Hepatocyte (in vitro differentiated cells): ENCODE measurements at regions not wholly inside any gene's neighbourhood (a gene's known extent, or its start where the extent isn't known, plus 50 kb on each side); places are given as distances from the start of the nearest gene placed in this dataset.

Experiments used
- DNase-seq: peaks from one replicate; pipeline ENCODE4 v3.0.0-alpha.2; 2016; ENCODE audit warnings: low spot score
- H2AFZ ChIP-seq: fragments of 200-600 bp; sonication (generic); 2 replicates; pipeline ENCODE4 v1.6.0; 2016; ENCODE audit warnings: antibody characterized with exemption, mild to moderate bottlenecking
- H3K27ac ChIP-seq: fragments of 200-600 bp; sonication (generic); 2 replicates; pipeline ENCODE4 v1.5.1; 2016; ENCODE audit warnings: mild to moderate bottlenecking
- H3K27me3 ChIP-seq: fragments of 200-600 bp; sonication (generic); 2 replicates; pipeline ENCODE4 v1.6.1; 2016
- H3K36me3 ChIP-seq: fragments of 200-600 bp; sonication (generic); replicated peaks from 2 replicates; pipeline ENCODE4 v1.5.1; 2016; ENCODE audit warnings: low read depth; ENCODE audit not compliant: insufficient read depth
- H3K4me1 ChIP-seq: fragments of 200-600 bp; sonication (generic); 2 replicates; pipeline ENCODE4 v1.5.1; 2016; ENCODE audit warnings: mild to moderate bottlenecking, moderate library complexity; ENCODE audit not compliant: insufficient read depth
- H3K4me2 ChIP-seq: fragments of 200-600 bp; sonication (generic); 2 replicates; pipeline ENCODE4 v1.6.0; 2016
- H3K4me3 ChIP-seq: fragments of 200-600 bp; sonication (generic); 2 replicates; pipeline ENCODE4 v1.5.1; 2016; ENCODE audit warnings: mild to moderate bottlenecking
- H3K79me2 ChIP-seq: fragments of 200-600 bp; sonication (generic); 2 replicates; pipeline ENCODE4 v1.6.0; 2017; ENCODE audit warnings: mild to moderate bottlenecking
- H3K9me2 ChIP-seq: fragments of 200-600 bp; sonication (generic); replicated peaks from 2 replicates; pipeline ENCODE4 v1.6.0; 2017; ENCODE audit warnings: mild to moderate bottlenecking; ENCODE audit not compliant: insufficient read depth
- H3K9me3 ChIP-seq: fragments of 200-600 bp; sonication (generic); 2 replicates; pipeline ENCODE4 v1.5.1; 2016; ENCODE audit warnings: low read depth, mild to moderate bottlenecking
- H4K20me1 ChIP-seq: fragments of 200-600 bp; sonication (generic); 2 replicates; pipeline ENCODE4 v1.6.0; 2016; ENCODE audit warnings: mild to moderate bottlenecking; ENCODE audit not compliant: insufficient read depth, poor library complexity, severe bottlenecking
- EZH2 ChIP-seq: fragments of 200-600 bp; sonication (generic); IDR thresholded peaks from 2 replicates; pipeline ENCODE4 v1.6.1; 2016; ENCODE audit warnings: antibody characterized with exemption, mild to moderate bottlenecking, borderline replicate concordance
- EZH2phosphoT487 ChIP-seq: fragments of 200-600 bp; sonication (generic); IDR thresholded peaks from one replicate; pipeline ENCODE4 v1.6.1; 2018; ENCODE audit warnings: antibody characterized with exemption, mild to moderate bottlenecking, low read depth, moderate library complexity; ENCODE audit not compliant: unreplicated experiment, severe bottlenecking
- WGBS: methylation state at CpG from one replicate; pipeline ENCODE4 v1.1.6; 2016; ENCODE audit warnings: low lambda C conversion rate; ENCODE audit errors: missing lambda C conversion rate; 5-methylcytosine and 5-hydroxymethylcytosine counted together
- TF ChIP-seq, protein P1 (sequence below): fragments of 200-600 bp; sonication (generic); IDR thresholded peaks from 2 replicates; pipeline ENCODE4 v1.5.1; 2016; ENCODE audit warnings: antibody characterized with exemption, mild to moderate bottlenecking; ENCODE audit not compliant: poor library complexity

DNA sequence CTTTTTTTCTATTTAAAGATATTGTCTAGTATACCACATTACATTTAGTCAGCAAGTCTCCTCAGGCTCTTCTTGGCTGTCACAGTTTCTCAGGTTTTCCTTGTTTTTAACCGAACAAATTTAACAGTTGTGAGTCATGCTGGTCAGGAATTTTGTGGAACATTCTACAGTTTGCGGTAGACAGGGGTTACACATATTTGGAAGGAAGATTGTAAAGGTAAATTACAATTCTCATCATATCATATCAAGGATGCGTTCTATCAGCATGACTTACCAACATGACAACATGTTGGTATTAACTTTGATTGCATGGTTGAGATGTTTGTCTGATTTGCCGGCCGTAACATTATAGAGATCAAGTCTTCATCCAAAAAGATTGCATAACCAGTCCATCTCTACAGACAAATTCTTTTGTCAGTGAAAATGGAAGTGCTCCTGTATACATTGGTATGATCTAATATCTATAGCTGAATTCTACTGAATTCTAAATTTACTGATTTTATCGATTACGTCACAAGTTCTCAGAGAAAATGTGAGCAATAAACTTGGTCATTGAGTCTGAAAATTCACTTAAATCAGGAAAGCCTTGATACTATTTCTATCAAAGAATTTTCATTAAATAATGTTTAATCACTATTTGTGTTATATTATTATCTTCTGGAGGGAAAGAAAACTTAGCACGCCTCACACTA lies 664.4 kb upstream of the SLC8A1 start:
- no peak overlapping the region for H3K27ac ChIP-seq
- no peaks in the 10 kb centered on the region for H3K27me3 ChIP-seq
- no peaks in the 10 kb centered on the region for H3K9me3 ChIP-seq
- no peaks in the 10 kb centered on the region for H4K20me1 ChIP-seq
- no peaks in the 10 kb centered on the region for H3K79me2 ChIP-seq
- H3K9me2 ChIP-seq: no peaks in the 10 kb centered on the region
- DNase-seq: no peak
- no peak overlapping the region for H3K4me2 ChIP-seq
- no peaks in the 10 kb centered on the region for H3K4me1 ChIP-seq
- H2AFZ ChIP-seq: no peak overlapping the region
- no peaks in the 10 kb centered on the region for H3K36me3 ChIP-seq
- TF ChIP-seq, protein P1, sequence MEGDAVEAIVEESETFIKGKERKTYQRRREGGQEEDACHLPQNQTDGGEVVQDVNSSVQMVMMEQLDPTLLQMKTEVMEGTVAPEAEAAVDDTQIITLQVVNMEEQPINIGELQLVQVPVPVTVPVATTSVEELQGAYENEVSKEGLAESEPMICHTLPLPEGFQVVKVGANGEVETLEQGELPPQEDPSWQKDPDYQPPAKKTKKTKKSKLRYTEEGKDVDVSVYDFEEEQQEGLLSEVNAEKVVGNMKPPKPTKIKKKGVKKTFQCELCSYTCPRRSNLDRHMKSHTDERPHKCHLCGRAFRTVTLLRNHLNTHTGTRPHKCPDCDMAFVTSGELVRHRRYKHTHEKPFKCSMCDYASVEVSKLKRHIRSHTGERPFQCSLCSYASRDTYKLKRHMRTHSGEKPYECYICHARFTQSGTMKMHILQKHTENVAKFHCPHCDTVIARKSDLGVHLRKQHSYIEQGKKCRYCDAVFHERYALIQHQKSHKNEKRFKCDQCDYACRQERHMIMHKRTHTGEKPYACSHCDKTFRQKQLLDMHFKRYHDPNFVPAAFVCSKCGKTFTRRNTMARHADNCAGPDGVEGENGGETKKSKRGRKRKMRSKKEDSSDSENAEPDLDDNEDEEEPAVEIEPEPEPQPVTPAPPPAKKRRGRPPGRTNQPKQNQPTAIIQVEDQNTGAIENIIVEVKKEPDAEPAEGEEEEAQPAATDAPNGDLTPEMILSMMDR: no peak
- TF ChIP-seq EZH2 (no peak), EZH2phosphoT487 (no peak)
- 89% methylated on average over 8 of the region's 8 CpGs for WGBS
- no peak overlapping the region for H3K4me3 ChIP-seq

DNA sequence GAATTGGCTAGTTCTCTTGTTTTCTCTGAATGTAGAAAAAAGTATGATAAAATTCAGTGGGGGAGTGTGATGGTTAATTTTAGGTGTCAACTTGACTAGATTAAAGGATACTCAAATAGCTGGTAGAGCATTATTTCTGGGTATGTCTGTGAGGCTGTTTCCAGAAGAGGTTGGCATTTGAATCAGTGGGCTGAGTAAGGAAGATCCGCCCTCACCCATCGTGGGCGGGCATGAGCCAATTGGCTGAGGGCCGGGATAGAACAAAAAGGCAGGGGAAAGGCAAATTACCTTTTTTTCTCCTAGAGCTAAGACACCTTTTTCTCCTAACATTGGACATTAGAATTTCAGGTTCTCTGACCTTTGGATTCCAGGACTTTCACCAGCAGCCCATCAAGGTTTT lies 667.6 kb upstream of the SLC8A1 start:
- H3K4me3 ChIP-seq: no peak overlapping the region
- H3K4me1 ChIP-seq: no peaks in the 10 kb centered on the region
- WGBS: 95% methylated on average over 4 of the region's 4 CpGs
- no peaks in the 10 kb centered on the region for H3K79me2 ChIP-seq
- H4K20me1 ChIP-seq: no peaks in the 10 kb centered on the region
- H3K9me2 ChIP-seq: no peaks in the 10 kb centered on the region
- H3K9me3 ChIP-seq: no peaks in the 10 kb centered on the region
- TF ChIP-seq, protein P1: no peak
- no peak for TF ChIP-seq EZH2phosphoT487
- TF ChIP-seq EZH2: no peak
- no peak overlapping the region for H2AFZ ChIP-seq
- H3K4me2 ChIP-seq: no peak overlapping the region
- H3K27ac ChIP-seq: no peak overlapping the region
- H3K36me3 ChIP-seq: no peaks in the 10 kb centered on the region
- no peak for DNase-seq
- no peaks in the 10 kb centered on the region for H3K27me3 ChIP-seq

DNA sequence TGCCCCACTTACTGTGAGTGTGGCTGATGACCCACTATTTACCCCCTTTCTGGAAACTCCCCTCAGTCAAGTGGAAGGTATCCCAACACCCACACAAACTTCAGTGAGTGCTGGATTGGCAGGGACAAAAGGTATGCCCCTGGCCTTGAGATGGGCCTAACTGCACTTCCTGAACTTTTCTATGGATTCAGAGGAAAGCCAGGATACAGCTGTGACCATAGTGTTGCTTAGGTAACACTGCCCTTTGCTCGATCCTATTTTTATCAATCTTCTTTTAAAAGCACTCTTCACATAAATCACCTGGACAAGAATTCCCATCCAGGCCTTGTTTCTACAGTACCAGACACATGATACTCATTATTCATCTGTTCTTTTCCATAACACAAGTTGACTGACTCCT lies 671.5 kb upstream of the SLC8A1 start:
- Histone ChIP-seq H3K9me2 (no peaks in the 10 kb centered on the region), H3K4me3 (no peak overlapping the region), H3K79me2 (no peaks in the 10 kb centered on the region), H3K9me3 (no peaks in the 10 kb centered on the region), H3K36me3 (no peaks in the 10 kb centered on the region), H2AFZ (no peak overlapping the region), H4K20me1 (no peaks in the 10 kb centered on the region), H3K27ac (no peak overlapping the region), H3K4me1 (no peaks in the 10 kb centered on the region), H3K27me3 (no peaks in the 10 kb centered on the region), H3K4me2 (no peak overlapping the region)
- TF ChIP-seq EZH2 (no peak), EZH2phosphoT487 (no peak)
- TF ChIP-seq, protein P1: no peak
- WGBS: 58% methylated on average over 1 of the region's 1 CpG
- no peak for DNase-seq

DNA sequence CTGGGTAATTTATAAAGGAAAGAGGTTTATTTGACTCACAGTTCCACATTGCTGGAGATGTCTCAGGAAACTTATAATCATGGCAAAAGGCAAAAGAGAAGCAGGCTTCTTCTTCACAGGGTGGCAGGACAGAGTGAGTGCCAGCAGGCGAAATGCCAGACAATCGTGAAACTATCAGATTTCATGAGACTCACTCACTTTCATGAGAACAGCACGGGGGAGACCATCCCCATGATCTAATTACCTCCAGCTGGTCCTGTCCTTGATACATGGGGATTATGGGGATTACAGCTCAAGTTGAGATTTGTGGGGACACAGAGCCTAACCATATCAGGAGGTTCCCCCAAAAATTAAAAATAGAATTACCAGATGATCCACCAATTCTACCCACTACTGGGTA lies 675.5 kb upstream of the SLC8A1 start:
- WGBS: 66% methylated on average over 3 of the region's 3 CpGs

More for the DNA sequence above, 675.5 kb upstream of the SLC8A1 start:
- TF ChIP-seq, protein P1: no peak
- TF ChIP-seq EZH2phosphoT487 (no peak), EZH2 (no peak)
- Histone ChIP-seq H3K4me1 (no peaks in the 10 kb centered on the region), H3K4me2 (no peak overlapping the region), H3K79me2 (no peaks in the 10 kb centered on the region), H3K27ac (no peak overlapping the region), H3K9me3 (no peaks in the 10 kb centered on the region), H3K27me3 (no peaks in the 10 kb centered on the region), H2AFZ (no peak overlapping the region), H3K36me3 (no peaks in the 10 kb centered on the region), H4K20me1 (no peaks in the 10 kb centered on the region), H3K9me2 (no peaks in the 10 kb centered on the region), H3K4me3 (no peak overlapping the region)
- DNase-seq: no peak
